SK-N-MC (cell line): ENCODE measurements at regions not wholly inside any gene's neighbourhood (a gene's known extent, or its start where the extent isn't known, plus 50 kb on each side); places are given as distances from the start of the nearest gene placed in this dataset.

Experiments used
- EZH2 ChIP-seq: fragments of 200-600 bp; sonication (generic); IDR thresholded peaks from one replicate; pipeline ENCODE4 v1.6.1; 2017; ENCODE audit warnings: antibody characterized with exemption
- POLR2AphosphoS5 ChIP-seq: IDR thresholded peaks from 2 replicates; pipeline ENCODE4 v1.6.1; 2012; ENCODE audit warnings: mild to moderate bottlenecking, low read depth, low read length, borderline replicate concordance

- TF ChIP-seq POLR2AphosphoS5 = no peak
- TF ChIP-seq EZH2 = no peak
These were observed 1153.1 kb upstream of the B3GALT2 start for GRCh38 chr1:194339471-194339870.
